Retinal pigment epithelial cell (primary cell): ENCODE measurements at regions not wholly inside any gene's neighbourhood (a gene's known extent, or its start where the extent isn't known, plus 50 kb on each side); places are given as distances from the start of the nearest gene placed in this dataset.

Source experiments
- DNase-seq: peaks from one replicate; pipeline ENCODE4 v3.0.0-alpha.2; 2010; ENCODE audit warnings: low read depth
- H3K4me3 ChIP-seq: 2 replicates; pipeline ENCODE4 v1.5.1; 2011; ENCODE audit warnings: mild to moderate bottlenecking, low read length, control low read depth, moderate library complexity
- TF ChIP-seq, protein P1 (sequence below): conservative IDR thresholded peaks from 2 replicates; pipeline ENCODE4 v1.5.1; 2011; ENCODE audit warnings: low read depth, low read length, control low read depth, inconsistent platforms

DNA sequence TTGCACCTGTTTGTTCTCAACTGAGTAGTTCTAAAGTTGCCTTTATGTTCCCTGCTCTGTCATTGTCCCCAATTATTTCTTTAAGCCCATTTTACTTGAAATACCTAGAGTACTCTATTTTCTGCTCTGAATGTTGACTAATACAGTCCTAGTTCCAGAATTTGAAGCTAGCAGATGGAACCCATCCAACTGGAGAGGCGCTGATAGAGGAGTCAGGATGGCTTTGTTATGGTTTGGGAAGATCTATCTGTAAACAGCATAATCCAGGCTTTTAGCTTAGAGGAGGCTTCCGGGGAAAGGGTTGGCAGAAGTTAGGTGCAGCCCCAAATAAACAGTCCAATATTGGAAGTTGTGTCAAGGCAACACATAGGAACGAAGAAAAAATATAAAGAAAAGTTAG is 927.7 kb downstream of the TFAP2A start:
- TF ChIP-seq, protein P1, sequence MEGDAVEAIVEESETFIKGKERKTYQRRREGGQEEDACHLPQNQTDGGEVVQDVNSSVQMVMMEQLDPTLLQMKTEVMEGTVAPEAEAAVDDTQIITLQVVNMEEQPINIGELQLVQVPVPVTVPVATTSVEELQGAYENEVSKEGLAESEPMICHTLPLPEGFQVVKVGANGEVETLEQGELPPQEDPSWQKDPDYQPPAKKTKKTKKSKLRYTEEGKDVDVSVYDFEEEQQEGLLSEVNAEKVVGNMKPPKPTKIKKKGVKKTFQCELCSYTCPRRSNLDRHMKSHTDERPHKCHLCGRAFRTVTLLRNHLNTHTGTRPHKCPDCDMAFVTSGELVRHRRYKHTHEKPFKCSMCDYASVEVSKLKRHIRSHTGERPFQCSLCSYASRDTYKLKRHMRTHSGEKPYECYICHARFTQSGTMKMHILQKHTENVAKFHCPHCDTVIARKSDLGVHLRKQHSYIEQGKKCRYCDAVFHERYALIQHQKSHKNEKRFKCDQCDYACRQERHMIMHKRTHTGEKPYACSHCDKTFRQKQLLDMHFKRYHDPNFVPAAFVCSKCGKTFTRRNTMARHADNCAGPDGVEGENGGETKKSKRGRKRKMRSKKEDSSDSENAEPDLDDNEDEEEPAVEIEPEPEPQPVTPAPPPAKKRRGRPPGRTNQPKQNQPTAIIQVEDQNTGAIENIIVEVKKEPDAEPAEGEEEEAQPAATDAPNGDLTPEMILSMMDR = no peak
- no peak overlapping the region for H3K4me3 ChIP-seq
- DNase-seq = no peak

DNA sequence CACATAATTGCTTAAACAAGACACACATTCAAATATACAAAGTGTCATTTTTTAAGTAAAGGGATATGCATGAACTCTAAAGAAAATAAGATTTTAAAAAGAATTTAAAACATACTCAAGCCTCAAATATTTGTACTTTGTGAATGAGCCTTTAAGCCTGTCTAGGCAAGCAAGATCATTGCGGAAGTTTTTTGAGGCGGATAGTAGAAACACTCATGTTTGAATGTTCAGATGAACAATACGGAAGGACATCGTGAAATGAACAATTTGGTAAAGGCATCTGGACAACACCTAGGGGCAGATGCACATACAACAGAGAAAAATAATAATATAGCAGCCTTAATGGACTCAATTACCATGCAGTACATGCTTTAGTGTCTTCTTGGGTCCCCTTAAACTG is 928.9 kb downstream of the TFAP2A start:
- TF ChIP-seq, protein P1 = no peak
- DNase-seq = no peak
- no peak overlapping the region for H3K4me3 ChIP-seq

DNA sequence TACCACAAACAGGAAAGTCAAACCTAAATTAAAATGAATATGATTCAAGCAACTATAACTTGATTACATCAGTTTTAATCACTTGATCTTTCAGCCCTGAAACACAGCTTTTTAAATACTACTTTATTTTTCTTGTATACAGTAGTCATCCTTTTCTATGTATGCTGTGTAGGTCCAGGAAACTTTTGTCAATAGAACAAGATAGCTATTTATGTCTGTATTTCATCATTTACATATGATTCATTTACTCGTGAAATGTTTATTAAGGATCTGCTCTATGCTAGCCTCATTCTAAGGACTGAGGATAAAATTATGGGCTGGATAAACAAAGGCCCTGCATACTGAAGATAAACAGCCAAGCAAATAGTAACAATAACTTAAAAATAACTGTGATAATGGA is 930.2 kb downstream of the TFAP2A start:
- TF ChIP-seq, protein P1 = no peak
- no peak overlapping the region for H3K4me3 ChIP-seq
- no peak for DNase-seq

DNA sequence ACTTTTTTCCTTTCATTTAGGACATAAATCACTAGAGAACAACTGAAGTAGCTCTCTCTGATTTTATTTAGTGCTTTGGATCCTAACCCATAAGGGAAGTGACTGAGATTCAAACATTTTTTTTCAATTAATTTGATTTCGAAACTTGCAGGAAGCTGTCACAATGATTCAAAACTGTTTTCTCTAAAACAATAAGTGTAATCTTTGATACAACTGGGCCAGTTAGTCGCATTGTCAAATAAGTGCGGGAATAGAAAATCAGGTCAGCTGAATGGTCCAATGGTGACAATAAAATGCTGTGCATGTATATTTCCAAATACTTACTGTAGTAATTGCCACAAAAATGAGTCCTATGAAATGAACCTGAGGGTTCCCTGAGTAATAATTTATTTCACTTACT is 930.8 kb downstream of the TFAP2A start:
- no peak for DNase-seq
- H3K4me3 ChIP-seq = no peak overlapping the region
- TF ChIP-seq, protein P1 = no peak

DNA sequence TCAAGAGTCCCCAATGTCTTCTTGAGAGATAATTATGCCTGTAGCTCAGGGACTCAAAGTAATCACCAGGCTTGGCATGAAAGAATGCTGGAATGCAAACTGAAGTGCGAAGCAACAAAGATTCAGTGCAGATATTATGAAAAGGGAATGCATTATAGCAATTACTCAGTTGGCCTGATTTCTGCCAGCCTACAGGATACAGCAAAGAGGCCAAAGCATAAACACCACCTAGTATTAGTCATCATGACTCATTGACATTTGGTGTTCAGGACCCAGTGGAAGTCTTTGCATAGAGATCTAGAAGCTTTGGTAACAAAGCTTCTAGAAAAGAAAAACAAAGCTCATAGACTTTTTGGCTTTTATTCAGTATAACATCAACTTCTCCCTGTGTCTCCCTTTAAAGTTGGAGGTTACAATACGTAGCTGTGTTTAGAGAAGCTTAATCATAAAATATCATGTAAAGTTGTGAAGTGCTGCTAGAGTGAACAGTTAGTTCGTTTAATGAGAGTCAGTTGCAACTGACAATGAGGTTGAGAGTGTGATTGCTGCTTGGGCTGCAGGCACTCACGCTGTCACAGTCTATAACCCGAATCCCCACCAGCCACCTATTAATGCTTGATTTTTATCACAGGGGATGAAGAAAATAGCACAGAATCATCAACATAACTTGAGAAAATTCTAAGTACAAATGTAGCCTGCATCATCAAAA is 932.7 kb downstream of the TFAP2A start:
- TF ChIP-seq, protein P1 = no peak
- DNase-seq = peak; percentile 96
- no peak overlapping the region for H3K4me3 ChIP-seq

DNA sequence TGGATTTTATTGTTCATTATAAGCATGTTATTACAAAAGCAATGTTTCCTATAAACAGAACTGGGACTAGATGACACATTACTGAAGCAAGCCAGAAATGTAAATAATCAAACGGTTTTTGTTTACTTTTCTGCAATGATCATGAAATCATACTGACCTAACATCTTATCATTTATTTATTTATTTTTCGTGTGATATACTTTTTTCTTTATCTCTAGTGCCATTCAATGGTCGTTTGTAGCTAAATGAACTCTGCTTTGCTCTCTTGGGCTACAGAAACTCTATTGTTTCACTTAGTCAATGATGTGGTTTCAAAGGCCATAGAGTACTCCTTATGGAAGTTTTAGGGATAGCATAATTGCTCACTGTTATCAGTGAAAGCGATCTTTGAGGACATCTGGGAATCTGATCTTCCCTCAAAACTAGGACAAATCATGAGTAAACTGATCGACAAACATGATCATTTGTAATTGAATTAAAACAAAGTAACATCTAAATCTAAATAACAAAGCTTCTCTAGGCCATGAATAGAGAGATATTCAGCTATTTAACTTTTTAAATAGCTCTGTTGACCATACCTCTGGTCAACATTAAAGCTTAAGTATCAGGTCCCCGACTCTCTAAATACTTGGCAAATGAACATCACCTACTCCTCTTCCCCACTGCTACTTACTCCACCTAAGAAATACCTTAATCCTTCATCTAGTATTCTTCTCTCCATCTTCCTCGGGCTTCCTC is 933.4 kb downstream of the TFAP2A start:
- TF ChIP-seq, protein P1 = no peak
- no peak for DNase-seq
- H3K4me3 ChIP-seq = no peak overlapping the region

DNA sequence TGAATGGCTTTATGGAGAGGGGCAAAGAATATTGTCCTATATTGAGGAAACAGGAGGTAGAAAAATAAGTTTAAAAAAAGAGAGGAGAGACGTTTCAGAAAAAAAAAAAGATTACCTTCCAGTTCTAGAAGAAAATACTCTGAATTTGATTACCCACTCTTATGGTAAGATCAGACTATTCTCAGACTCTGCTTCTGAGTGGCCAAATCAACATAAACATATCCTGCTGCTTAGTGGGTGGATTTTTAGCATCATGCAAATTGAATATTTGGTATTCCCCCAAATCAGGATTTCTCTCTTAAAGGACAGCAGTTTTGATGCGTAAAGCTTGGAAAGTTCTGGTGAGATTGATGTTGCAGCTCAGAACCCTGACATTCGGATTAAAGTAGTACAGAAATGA is 946.6 kb downstream of the TFAP2A start:
- DNase-seq = no peak
- TF ChIP-seq, protein P1 = no peak
- no peak overlapping the region for H3K4me3 ChIP-seq
